ENCODE measurements at regions not wholly inside any gene's neighbourhood (a gene's known extent, or its start where the extent isn't known, plus 50 kb on each side); places are given as distances from the start of the nearest gene placed in this dataset.

DNA sequence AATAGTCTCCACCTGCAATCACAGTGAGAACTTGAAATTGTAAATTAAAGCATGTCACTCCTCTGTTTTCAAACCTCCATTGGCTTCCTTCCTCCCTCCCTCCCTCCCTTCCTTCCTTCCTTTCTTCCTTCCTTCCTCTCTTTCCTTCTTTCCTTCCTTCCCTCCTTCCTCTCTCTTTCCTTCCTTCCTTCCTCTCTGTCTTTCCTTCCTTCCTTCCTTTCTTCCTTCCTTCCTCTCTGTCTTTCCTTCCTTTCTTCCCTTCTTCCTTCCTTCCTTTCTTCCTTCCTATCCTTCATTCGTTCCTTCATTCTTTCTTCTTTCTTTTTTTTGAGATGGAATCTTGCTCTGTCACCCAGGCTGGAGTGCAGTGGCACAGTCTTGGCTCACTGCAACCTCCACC is 595.0 kb upstream of the ZNF608 start:
- Histone ChIP-seq H3K27me3 (ENCODE audit: control insufficient read depth in 1 of 2, insufficient read depth in 2 of 2, low read length in 2 of 2) (no peaks in the 10 kb centered on the region), H3K36me3 (ENCODE audit: insufficient read depth, low read length) (no peaks in the 10 kb centered on the region), H3K4me3 (ENCODE audit: low read length) (no peak overlapping the region), H3K27ac (ENCODE audit: low read depth in 1 of 2, low read length in 2 of 2) (no peak overlapping the region), H3K4me1 (ENCODE audit: insufficient read depth, low read length) (no peaks in the 10 kb centered on the region), H3K9me3 (ENCODE audit: control insufficient read depth in 1 of 2, insufficient read depth in 1 of 2, low read length in 2 of 2) (peaks cover 0 to 4% of the 10 kb centered on the region in 2 experiments)
- no peaks in the 10 kb centered on the region for H3K4me1 Mint-ChIP-seq (ENCODE audit: low read depth)
- H3K4me3 Mint-ChIP-seq: no peak overlapping the region
- POLR2A ChIA-PET: no interaction called here
- H3K36me3 Mint-ChIP-seq (ENCODE audit: low read depth): no peaks in the 10 kb centered on the region
- TF ChIP-seq, protein P1, sequence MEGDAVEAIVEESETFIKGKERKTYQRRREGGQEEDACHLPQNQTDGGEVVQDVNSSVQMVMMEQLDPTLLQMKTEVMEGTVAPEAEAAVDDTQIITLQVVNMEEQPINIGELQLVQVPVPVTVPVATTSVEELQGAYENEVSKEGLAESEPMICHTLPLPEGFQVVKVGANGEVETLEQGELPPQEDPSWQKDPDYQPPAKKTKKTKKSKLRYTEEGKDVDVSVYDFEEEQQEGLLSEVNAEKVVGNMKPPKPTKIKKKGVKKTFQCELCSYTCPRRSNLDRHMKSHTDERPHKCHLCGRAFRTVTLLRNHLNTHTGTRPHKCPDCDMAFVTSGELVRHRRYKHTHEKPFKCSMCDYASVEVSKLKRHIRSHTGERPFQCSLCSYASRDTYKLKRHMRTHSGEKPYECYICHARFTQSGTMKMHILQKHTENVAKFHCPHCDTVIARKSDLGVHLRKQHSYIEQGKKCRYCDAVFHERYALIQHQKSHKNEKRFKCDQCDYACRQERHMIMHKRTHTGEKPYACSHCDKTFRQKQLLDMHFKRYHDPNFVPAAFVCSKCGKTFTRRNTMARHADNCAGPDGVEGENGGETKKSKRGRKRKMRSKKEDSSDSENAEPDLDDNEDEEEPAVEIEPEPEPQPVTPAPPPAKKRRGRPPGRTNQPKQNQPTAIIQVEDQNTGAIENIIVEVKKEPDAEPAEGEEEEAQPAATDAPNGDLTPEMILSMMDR (IDR thresholded peaks at IDR 0.05): no peak
- peaks cover 2% of the 10 kb centered on the region for H3K9me3 Mint-ChIP-seq
- no peak overlapping the region for H3K27ac Mint-ChIP-seq
- CTCF ChIA-PET: no interaction called here
- intact Hi-C loops (cut with DNase I, micrococcal nuclease): no loop called here
- no peaks in the 10 kb centered on the region for H3K27me3 Mint-ChIP-seq
- ATAC-seq (ENCODE audit: poor library complexity) (no peak), DNase-seq (no peak)

GRCh38 chr5:125343015-125343414 is 596.6 kb upstream of the ZNF608 start:
- no peak overlapping the region for H3K27ac ChIP-seq (ENCODE audit: low read depth in 1 of 2, low read length in 2 of 2)
- Mint-ChIP-seq H3K4me1 (ENCODE audit: low read depth) (no peaks in the 10 kb centered on the region), H3K27me3 (no peaks in the 10 kb centered on the region), H3K4me3 (no peak overlapping the region), H3K9me3 (peaks cover 2% of the 10 kb centered on the region), H3K27ac (no peak overlapping the region), H3K36me3 (ENCODE audit: low read depth) (no peaks in the 10 kb centered on the region)
- no peaks in the 10 kb centered on the region for H3K36me3 ChIP-seq (ENCODE audit: insufficient read depth, low read length)
- intact Hi-C loops (cut with DNase I, micrococcal nuclease): no loop called here
- peaks cover 0 to 8% of the 10 kb centered on the region in 2 experiments for H3K9me3 ChIP-seq (ENCODE audit: control insufficient read depth in 1 of 2, insufficient read depth in 1 of 2, low read length in 2 of 2)
- ChIA-PET POLR2A (no interaction called here), CTCF (no interaction called here)
- H3K4me1 ChIP-seq (ENCODE audit: insufficient read depth, low read length): no peaks in the 10 kb centered on the region
- H3K4me3 ChIP-seq (ENCODE audit: low read length): no peak overlapping the region
- TF ChIP-seq, protein P1 (IDR thresholded peaks at IDR 0.05): no peak
- ATAC-seq (ENCODE audit: poor library complexity) (no peak), DNase-seq (no peak)
- no peaks in the 10 kb centered on the region for H3K27me3 ChIP-seq (ENCODE audit: control insufficient read depth in 1 of 2, insufficient read depth in 2 of 2, low read length in 2 of 2)

- CTCF ChIA-PET: no interaction called here
- Mint-ChIP-seq H3K27me3 (no peaks in the 10 kb centered on the region), H3K4me3 (no peak overlapping the region), H3K4me1 (ENCODE audit: low read depth) (no peaks in the 10 kb centered on the region), H3K9me3 (peaks cover 2% of the 10 kb centered on the region), H3K36me3 (ENCODE audit: low read depth) (no peaks in the 10 kb centered on the region), H3K27ac (no peak overlapping the region)
- Histone ChIP-seq H3K4me1 (ENCODE audit: insufficient read depth, low read length) (no peaks in the 10 kb centered on the region), H3K4me3 (ENCODE audit: low read length) (no peak overlapping the region), H3K27ac (ENCODE audit: low read depth in 1 of 2, low read length in 2 of 2) (no peak overlapping the region), H3K9me3 (ENCODE audit: control insufficient read depth in 1 of 2, insufficient read depth in 1 of 2, low read length in 2 of 2) (peaks cover 0 to 16% of the 10 kb centered on the region in 2 experiments), H3K36me3 (ENCODE audit: insufficient read depth, low read length) (no peaks in the 10 kb centered on the region), H3K27me3 (ENCODE audit: control insufficient read depth in 1 of 2, insufficient read depth in 2 of 2, low read length in 2 of 2) (no peaks in the 10 kb centered on the region)
- ATAC-seq (ENCODE audit: poor library complexity) (no peak), DNase-seq (no peak)
- TF ChIP-seq, protein P1 (IDR thresholded peaks at IDR 0.05): no peak
- POLR2A ChIA-PET: no interaction called here
- intact Hi-C loops (cut with DNase I, micrococcal nuclease): no loop called here
Measured at GRCh38 chr5:125346316-125346715, 599.9 kb upstream of the ZNF608 start.

Measured in CD4-positive, alpha-beta T cell (primary cell).